Activated B cell treated with CpG ODN at 0.5 μM for 24 hours (primary cell): ENCODE measurements at regions not wholly inside any gene's neighbourhood (a gene's known extent, or its start where the extent isn't known, plus 50 kb on each side); places are given as distances from the start of the nearest gene placed in this dataset.
"Not testable (repeated sequence)": the region's sequence is repeated elsewhere in the genome, so short reads cannot be mapped to it uniquely, and the experiment has no call there.

Experiments
- ATAC-seq: fragments of 200-7000 bp; cut with Tn5 transposase; one replicate; pipeline ENCODE4 v1.10.0; 2021; ENCODE audit warnings: low read depth, mild to moderate bottlenecking, moderate library complexity
- CTCF ChIA-PET: fragments of 350-600 bp; sonication (Branson Sonifier 250); formaldehyde crosslinking; loops from one replicate; lab custom pipeline; 2021; ENCODE audit warnings: antibody characterized with exemption; lab: Charles Lee
- POLR2A ChIA-PET: fragments of 350-600 bp; sonication (Branson Sonifier 250); formaldehyde crosslinking; loops from one replicate; lab custom pipeline; 2021; ENCODE audit warnings: antibody characterized with exemption; lab: Charles Lee
- DNase-seq: peaks from one replicate; pipeline ENCODE4 v3.0.0; 2022
- H3K27ac Mint-ChIP-seq: one replicate; pipeline ENCODE4 v1.8.0; 2020; ENCODE audit warnings: mixed read lengths
- H3K27me3 Mint-ChIP-seq: one replicate; pipeline ENCODE4 v1.8.0; 2021; ENCODE audit warnings: mixed read lengths
- H3K36me3 Mint-ChIP-seq: one replicate; pipeline ENCODE4 v1.8.0; 2021; ENCODE audit warnings: low read depth, mixed read lengths
- H3K4me1 Mint-ChIP-seq: one replicate; pipeline ENCODE4 v1.8.0; 2021; ENCODE audit warnings: mixed read lengths
- H3K4me3 Mint-ChIP-seq: one replicate; pipeline ENCODE4 v1.8.0; 2020; ENCODE audit warnings: mild to moderate bottlenecking, mixed read lengths
- H3K9me3 Mint-ChIP-seq: one replicate; pipeline ENCODE4 v1.8.0; 2020; ENCODE audit warnings: mixed read lengths
- CTCF ChIP-seq: fragments of 200-600 bp; IDR thresholded peaks from one replicate; pipeline ENCODE4 v1.8.0; 2022; ENCODE audit warnings: antibody characterized with exemption, mild to moderate bottlenecking
- intact Hi-C: fragments of 100-400 bp; cut with micrococcal nuclease; formaldehyde crosslinking; loops from one replicate; pipeline ENCODE4 v1.15.1; 2024

- DNase-seq (no peak), ATAC-seq (no peak)
- Mint-ChIP-seq H3K27me3 (peaks cover 39% of the 10 kb centered on the region), H3K9me3 (no peaks in the 10 kb centered on the region), H3K4me1 (peaks cover 13% of the 10 kb centered on the region), H3K4me3 (no peak overlapping the region), H3K27ac (no peak overlapping the region), H3K36me3 (no peaks in the 10 kb centered on the region)
- TF ChIP-seq CTCF: no peak
- intact Hi-C loops: no loop called here
- ChIA-PET POLR2A (no interaction called here), CTCF (no interaction called here)
Observed at GRCh38 chr2:236370847-236371409, 106.7 kb upstream of the ASB18 start.

GRCh38 chr2:236375973-236376476 is 111.8 kb upstream of the ASB18 start:
- Mint-ChIP-seq H3K4me1 (no peaks in the 10 kb centered on the region), H3K4me3 (no peak overlapping the region), H3K27me3 (peaks cover 19% of the 10 kb centered on the region), H3K36me3 (no peaks in the 10 kb centered on the region), H3K9me3 (no peaks in the 10 kb centered on the region), H3K27ac (no peak overlapping the region)
- ATAC-seq (no peak), DNase-seq (no peak)
- intact Hi-C loops: no loop called here
- POLR2A ChIA-PET: interaction anchor here (0.6 kb wide), 1 partner anchor 709 kb away, joined by 3 read pairs; no protein-coding TSS in a partner anchor
- TF ChIP-seq CTCF: no peak
- CTCF ChIA-PET: no interaction called here

GRCh38 chr2:236376566-236377244 is 112.5 kb upstream of the ASB18 start:
- intact Hi-C loops: no loop called here
- ChIA-PET POLR2A (interaction anchor here (0.6 kb wide), 1 partner anchor 708 kb away, joined by 3 read pairs; no protein-coding TSS in a partner anchor), CTCF (no interaction called here)
- Mint-ChIP-seq H3K4me1 (no peaks in the 10 kb centered on the region), H3K27me3 (peaks cover 19% of the 10 kb centered on the region), H3K4me3 (no peak overlapping the region), H3K9me3 (no peaks in the 10 kb centered on the region), H3K27ac (no peak overlapping the region), H3K36me3 (no peaks in the 10 kb centered on the region)
- no peak for TF ChIP-seq CTCF
- ATAC-seq: no peak
- no peak for DNase-seq

GRCh38 chr2:236380051-236380612 is 115.9 kb upstream of the ASB18 start:
- H3K4me3 Mint-ChIP-seq: no peak overlapping the region
- no peak for ATAC-seq
- peaks cover 9% of the 10 kb centered on the region for H3K27me3 Mint-ChIP-seq
- H3K27ac Mint-ChIP-seq: no peak overlapping the region
- no peaks in the 10 kb centered on the region for H3K4me1 Mint-ChIP-seq
- no peak for TF ChIP-seq CTCF
- H3K9me3 Mint-ChIP-seq: peaks cover 5% of the 10 kb centered on the region
- no peaks in the 10 kb centered on the region for H3K36me3 Mint-ChIP-seq
- ChIA-PET POLR2A (no interaction called here), CTCF (no interaction called here)
- intact Hi-C loops: no loop called here
- DNase-seq: no peak

- H3K4me3 Mint-ChIP-seq, POLR2A ChIA-PET, DNase-seq, intact Hi-C loops, H3K9me3 Mint-ChIP-seq, H3K27me3 Mint-ChIP-seq, H3K4me1 Mint-ChIP-seq, ATAC-seq, H3K27ac Mint-ChIP-seq, H3K36me3 Mint-ChIP-seq: not testable (repeated sequence)
- CTCF ChIA-PET: interaction anchor here (0.8 to 0.9 kb wide), 2 partner anchors 26 to 188 kb away, joined by 3 read pairs; partner anchors contain the start of gene ACKR3
Observed at GRCh38 chr2:236381253-236381652, 117.0 kb upstream of the ASB18 start.

- H3K4me1 Mint-ChIP-seq, ATAC-seq, H3K27ac Mint-ChIP-seq, POLR2A ChIA-PET, H3K9me3 Mint-ChIP-seq, H3K4me3 Mint-ChIP-seq, intact Hi-C loops, DNase-seq, H3K36me3 Mint-ChIP-seq, CTCF ChIA-PET: not testable (repeated sequence)
- peaks cover 14% of the 10 kb centered on the region for H3K27me3 Mint-ChIP-seq
Observed at GRCh38 chr2:236389284-236390216, 125.3 kb upstream of the ASB18 start.
